T-helper 1 cell treated with Interleukin-12 subunit alpha and Interleukin-12 subunit beta and Interleukin-4 antibody, amounts not matched to agents 30 ng/mL and 1 ng/mL, for 36 hours (primary cell): ENCODE measurements at regions not wholly inside any gene's neighbourhood (a gene's known extent, or its start where the extent isn't known, plus 50 kb on each side); places are given as distances from the start of the nearest gene placed in this dataset.
"Not testable (repeated sequence)": the region's sequence is repeated elsewhere in the genome, so short reads cannot be mapped to it uniquely, and the experiment has no call there.

ENCODE experiments used
- intact Hi-C: fragments of 100-400 bp; cut with micrococcal nuclease; formaldehyde crosslinking; loops from one replicate; pipeline ENCODE4 v1.15.1; 2024

- intact Hi-C loops, result no loop called here
These were observed 174.8 kb downstream of the PDGFRA start for GRCh38 chr4:54403700-54404453.

DNA sequence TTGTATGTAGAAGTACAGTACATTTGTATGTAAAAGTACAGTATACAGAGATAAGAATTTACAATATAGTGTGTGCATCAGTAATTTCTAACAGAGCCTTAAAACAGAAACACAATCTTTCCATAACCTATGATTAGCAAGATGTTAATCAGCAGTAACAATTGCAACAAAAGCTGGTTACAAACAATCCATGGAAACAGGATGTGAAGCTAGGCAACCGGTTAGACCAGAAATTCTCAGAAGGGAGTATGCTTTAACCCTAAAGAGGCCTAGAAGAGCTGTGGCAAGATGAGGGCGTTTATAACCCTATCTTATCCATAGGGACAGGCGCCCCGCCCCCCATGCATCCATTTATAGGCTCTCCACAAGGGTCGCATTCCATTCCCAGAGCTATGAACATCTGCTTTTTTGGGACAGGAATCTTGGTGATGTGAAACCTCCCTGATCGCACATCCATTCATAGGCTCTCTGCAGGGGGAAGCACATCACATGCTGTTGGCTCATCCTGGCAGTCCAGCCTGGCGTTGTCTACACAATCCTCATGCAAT lies 180.3 kb downstream of the PDGFRA start:
- intact Hi-C loops, result not testable (repeated sequence)

DNA sequence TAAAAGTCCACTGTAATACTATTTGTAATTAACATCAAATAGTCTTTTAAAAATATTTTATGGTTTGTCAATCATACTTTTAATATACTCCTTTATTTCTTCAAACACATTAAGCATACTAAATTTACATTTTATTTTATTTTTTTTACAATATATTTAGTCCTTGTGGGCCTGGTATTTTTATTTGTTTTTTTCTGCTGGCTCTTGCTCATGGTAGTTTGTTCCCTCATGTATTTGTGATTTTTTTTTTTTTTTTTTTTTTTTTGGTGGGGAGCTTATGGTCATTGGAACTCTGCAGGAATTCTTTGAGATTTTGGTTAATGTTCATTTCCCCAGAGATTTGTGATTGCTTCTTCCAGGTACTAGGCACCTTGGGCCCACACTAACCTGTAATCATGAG lies 185.5 kb downstream of the PDGFRA start:
- intact Hi-C loops, result no loop called here

DNA sequence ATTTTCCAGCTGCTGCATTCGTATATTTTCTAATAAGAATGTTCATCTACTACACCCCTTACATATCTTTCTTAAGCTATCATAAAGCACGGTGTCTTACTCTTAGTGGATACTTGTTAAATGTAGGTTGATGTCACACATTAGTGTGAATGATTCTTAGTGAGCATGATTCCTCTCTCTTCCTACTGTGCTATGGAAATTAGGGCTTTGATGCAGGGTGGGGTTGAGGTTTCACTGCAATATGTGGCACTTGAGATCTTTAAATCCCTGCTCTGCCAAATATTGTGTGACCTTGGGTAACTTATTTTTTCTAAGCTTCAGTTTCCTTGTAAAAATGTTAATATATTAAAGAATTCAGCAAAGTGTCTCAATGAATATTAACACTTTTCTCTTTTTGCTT lies 188.4 kb downstream of the PDGFRA start:
- intact Hi-C loops, result no loop called here

DNA sequence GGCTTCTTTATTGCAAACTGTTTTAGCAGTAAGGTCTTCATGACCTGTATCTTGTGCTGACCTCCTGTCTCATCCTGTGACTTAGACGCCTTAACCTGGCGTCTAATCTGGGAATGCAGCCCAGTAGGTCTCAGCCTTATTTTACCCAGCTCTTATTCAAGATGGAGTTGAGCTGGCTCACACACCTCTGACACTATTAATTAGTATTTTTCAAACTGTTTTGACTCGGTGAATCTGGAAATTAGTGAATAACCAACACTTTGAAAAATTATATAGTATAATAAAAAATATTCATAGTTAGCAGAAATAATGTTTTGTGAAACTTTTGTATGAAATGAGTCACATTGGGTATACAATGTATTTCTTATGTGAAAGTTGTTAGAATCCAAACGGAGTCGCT lies 189.4 kb downstream of the PDGFRA start:
- intact Hi-C loops, result no loop called here

GRCh38 chr4:54423066-54423465 lies 194.0 kb downstream of the PDGFRA start:
- intact Hi-C loops, result no loop called here

DNA sequence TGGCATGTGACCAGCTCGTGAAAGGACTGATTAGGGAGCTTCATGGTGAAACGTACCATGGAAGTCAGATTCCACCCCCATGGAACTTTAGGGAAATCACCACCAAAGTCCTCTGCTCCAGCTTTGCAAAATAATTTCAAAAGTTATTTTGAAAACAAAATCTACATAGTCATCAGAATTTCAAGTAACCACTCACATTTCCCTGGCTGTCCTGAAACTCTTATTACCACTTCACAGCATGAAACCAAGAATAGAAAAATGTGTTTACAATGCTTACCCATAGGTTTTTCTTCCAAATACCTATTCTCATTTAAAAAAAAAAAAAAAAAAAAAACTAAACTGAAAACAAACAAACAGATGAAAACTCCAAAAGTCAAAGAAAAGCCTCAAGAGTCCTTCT lies 198.7 kb downstream of the PDGFRA start:
- intact Hi-C loops, result no loop called here

GRCh38 chr4:54428940-54429339 lies 199.8 kb downstream of the PDGFRA start:
- intact Hi-C loops, result no loop called here

DNA sequence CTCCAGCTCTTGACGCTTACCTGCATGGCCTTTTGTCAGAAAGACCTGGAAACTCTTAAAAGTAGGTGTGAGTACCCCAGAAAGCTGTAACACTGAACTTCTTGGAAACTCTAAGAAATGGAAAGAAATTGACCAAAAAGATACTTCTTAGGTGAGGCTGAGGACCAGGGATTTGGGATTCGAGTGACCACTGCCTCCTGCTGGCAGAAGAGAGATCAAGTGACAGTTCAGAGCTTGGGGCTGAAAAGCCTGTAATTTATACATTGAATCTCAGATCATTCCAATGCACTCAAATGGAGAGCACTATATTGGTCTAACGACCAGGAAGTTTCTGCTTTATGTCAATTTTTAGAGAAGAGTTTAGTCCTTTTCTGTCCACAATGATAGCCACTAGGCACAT lies 204.6 kb downstream of the PDGFRA start:
- intact Hi-C loops, result loop anchor here (2.0 kb wide), 1 partner anchor 111 kb away; no protein-coding TSS in a partner anchor

- intact Hi-C loops, result loop anchor here (1.0 kb wide), 1 partner anchor 121 kb away; no protein-coding TSS in a partner anchor
These were observed 210.7 kb downstream of the PDGFRA start for GRCh38 chr4:54439831-54440243.

- intact Hi-C loops, result loop anchor here (1.0 kb wide), 2 partner anchors 117 to 121 kb away; no protein-coding TSS in a partner anchor
These were observed 211.5 kb downstream of the PDGFRA start for GRCh38 chr4:54440394-54441136.

DNA sequence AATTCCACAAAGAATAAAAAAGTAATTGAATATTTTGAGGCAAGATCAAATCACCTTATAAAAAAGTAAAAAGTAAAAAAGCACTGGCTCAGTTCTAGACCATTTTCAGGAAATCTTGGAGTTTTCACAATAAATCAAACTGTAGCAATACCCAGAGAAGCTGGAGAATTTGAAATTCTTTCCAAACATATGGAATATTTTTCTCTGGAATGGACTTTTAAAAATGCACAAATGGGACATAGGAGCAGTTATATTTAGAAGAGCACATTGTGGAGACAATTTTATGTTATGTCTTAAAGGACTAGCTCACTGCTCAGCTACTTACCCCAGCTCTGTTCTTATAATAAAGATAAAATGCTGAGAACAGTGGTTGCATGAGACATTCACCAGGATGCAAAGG lies 211.9 kb upstream of the KIT start:
- intact Hi-C loops, result no loop called here

DNA sequence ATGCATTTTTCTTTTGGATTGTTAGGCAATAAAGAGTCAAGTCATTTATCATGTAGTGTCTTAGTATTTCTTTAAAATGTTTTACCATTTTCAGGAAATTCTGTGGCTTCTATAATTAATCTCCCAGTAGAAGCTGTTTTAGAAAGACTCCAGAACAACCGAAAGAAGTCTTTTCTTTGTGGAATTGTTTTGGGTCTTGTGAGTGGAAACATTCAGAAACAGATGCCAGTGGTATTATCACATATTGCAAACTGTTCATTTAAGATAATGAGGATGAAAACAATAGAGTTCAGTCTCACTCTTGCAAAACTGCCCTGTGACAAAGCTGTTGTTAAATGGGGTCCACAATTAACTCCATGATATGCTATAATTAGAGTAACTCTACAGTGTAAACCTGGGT lies 211.2 kb upstream of the KIT start:
- intact Hi-C loops, result no loop called here

DNA sequence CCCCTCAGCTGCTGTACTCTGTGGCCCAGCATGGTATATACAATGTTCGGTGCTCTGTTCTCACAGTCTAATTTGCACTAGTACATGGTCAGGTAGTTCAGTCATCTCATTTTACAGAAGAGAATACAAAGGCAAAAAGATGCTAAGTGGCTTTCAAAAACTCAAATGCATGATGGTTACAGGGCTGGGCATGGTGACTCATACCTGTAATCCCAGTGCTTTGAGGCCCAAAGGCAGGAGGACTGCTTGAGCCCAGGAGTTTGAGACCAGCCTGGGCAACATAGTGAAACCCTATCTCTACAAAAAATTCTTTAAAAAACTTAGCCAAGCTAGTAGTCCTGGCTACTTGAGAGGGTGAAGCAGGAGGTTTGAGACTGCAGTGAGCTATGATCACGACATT lies 210.5 kb upstream of the KIT start:
- intact Hi-C loops, result no loop called here

- intact Hi-C loops, result no loop called here
These were observed 207.8 kb upstream of the KIT start for GRCh38 chr4:54449999-54450398.

DNA sequence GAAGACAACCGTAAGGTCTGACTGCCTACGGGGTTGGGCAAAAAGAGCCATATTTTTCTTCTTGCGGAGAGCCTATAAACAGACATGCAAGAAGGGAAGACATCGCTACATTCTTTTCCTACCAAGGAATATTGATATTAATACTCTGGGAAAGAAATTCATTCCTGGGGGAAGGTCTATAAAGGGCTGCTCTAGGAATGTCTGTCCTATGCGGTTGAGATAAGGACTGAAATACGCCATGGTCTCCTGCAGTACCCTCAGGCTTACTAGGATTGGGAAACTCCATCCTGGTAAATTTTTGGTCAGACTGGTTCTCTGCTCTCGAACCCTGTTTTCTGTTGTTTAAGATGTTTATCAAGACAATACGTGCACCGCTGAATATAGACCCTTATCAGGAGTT lies 190.8 kb upstream of the KIT start:
- intact Hi-C loops, result not testable (repeated sequence)

GRCh38 chr4:54473077-54473545 lies 184.6 kb upstream of the KIT start:
- intact Hi-C loops, result no loop called here

GRCh38 chr4:54473798-54474197 lies 184.0 kb upstream of the KIT start:
- intact Hi-C loops, result no loop called here

DNA sequence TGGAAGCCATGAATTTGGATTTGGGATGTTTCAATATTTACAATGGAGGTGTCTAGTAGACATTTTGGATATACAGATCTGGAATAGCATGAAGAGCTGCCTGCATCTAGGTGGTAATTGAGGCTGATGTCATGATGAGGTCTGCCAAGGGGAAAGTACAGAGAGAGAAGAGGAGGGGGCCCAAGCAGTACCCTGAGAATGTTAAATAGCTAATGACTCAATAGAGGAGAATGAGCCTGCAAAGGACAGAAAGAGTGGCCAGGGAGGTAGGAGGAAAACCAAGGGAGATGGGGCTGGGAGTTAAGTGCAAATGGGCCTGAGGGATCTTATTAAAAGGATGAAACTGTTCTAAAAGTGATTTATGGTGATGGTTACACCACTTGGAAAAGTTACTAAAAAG lies 182.2 kb upstream of the KIT start:
- intact Hi-C loops, result no loop called here

- intact Hi-C loops, result no loop called here
These were observed 175.1 kb upstream of the KIT start for GRCh38 chr4:54482529-54483200.

GRCh38 chr4:54484383-54484782 lies 173.4 kb upstream of the KIT start:
- intact Hi-C loops, result no loop called here

GRCh38 chr4:54487491-54487890 lies 170.3 kb upstream of the KIT start:
- intact Hi-C loops, result no loop called here
